Cardiac muscle cell (in vitro differentiated cells and primary cell): ENCODE measurements at regions not wholly inside any gene's neighbourhood (a gene's known extent, or its start where the extent isn't known, plus 50 kb on each side); places are given as distances from the start of the nearest gene placed in this dataset.

Experiments
- DNase-seq, 2 donors: peaks; one replicate each; pipeline versions ENCODE4 v3.0.0 to v3.0.0-alpha.2; 2010 to 2017; ENCODE audit warnings: low read depth in 1 of 2, low spot score in 1 of 2
- H3K27ac ChIP-seq: fragments of 200-600 bp; sonication (generic); 2 replicates; pipeline ENCODE4 v1.5.1; 2016
- H3K27me3 ChIP-seq: fragments of 200-600 bp; sonication (generic); 2 replicates; pipeline ENCODE4 v1.6.0; 2016; ENCODE audit warnings: control low read depth
- H3K36me3 ChIP-seq: fragments of 200-600 bp; sonication (generic); 2 replicates; pipeline ENCODE4 v1.5.1; 2016; ENCODE audit warnings: control low read depth
- H3K4me1 ChIP-seq: fragments of 200-600 bp; sonication (generic); 2 replicates; pipeline ENCODE4 v1.8.1; 2017; ENCODE audit warnings: low read depth, mild to moderate bottlenecking, mixed run types
- H3K4me3 ChIP-seq: fragments of 200-600 bp; sonication (generic); 2 replicates; pipeline ENCODE4 v1.5.1; 2016; ENCODE audit warnings: mild to moderate bottlenecking
- H3K9me3 ChIP-seq: fragments of 200-600 bp; sonication (generic); 2 replicates; pipeline ENCODE4 v1.5.1; 2017; ENCODE audit warnings: low read depth, mild to moderate bottlenecking, control low read depth
- CTCF ChIP-seq: IDR thresholded peaks from 2 replicates; pipeline ENCODE4 v1.5.1; 2012; ENCODE audit warnings: low read depth, mild to moderate bottlenecking, low read length

GRCh38 chr5:73312872-73313510 lies 135.6 kb downstream of the FOXD1 start:
- no peaks in the 10 kb centered on the region for H3K4me1 ChIP-seq
- no peak overlapping the region for H3K27ac ChIP-seq
- no peak for DNase-seq
- H3K4me3 ChIP-seq = no peak overlapping the region
- peaks cover 57% of the 10 kb centered on the region for H3K27me3 ChIP-seq
- H3K36me3 ChIP-seq = no peaks in the 10 kb centered on the region
- H3K9me3 ChIP-seq = no peaks in the 10 kb centered on the region
- no peak for TF ChIP-seq CTCF

- no peak overlapping the region for H3K4me3 ChIP-seq
- DNase-seq = peak in 1 of 2 donors; percentile 94
Measured at GRCh38 chr5:73312146-73312871, 136.3 kb downstream of the FOXD1 start.

DNA sequence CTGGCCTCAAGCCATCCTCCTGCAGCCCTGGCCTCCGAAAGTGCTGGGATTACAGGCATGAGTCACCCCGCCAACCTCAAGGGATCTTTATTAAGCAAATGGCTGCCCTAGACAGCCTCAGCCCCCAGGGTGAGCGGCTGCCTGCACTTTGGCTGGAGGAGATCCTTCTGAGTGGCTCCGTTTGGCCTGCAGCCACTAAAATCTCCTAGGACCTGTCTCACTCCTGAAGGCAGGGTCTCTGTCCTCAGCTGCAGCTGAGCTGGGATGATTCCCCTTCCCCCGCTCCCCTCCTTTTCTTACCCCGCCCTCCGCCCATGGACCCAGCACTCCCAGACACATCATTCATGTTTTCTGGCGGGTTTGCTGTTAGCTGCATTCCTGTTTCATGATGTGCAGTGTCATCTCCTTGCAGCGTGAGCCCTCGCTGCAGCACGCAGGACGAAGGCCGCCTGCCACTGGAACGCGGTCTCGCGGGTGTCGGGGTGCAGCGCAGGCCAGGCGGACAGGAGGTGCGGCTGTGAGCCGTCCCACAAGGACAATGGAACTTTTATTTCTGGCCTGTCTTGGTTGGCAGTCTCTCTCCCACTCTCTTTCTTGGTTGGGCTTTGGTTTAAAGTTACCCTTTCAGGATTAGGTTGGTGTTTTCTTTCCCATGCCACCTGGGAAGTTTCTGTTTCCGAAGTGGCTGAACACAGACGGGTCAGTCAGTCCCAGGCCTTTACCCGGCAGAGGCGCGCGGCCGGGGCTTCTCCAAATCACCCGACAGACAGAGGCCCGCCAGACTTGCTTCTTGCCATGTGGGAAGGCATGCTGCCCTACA lies 137.1 kb downstream of the FOXD1 start:
- Histone ChIP-seq H3K4me3 (no peak overlapping the region), H3K27ac (no peak overlapping the region), H3K27me3 (peaks cover 72% of the 10 kb centered on the region)

More at GRCh38 chr5:73312146-73312871, 136.3 kb downstream of the FOXD1 start:
- peak; percentile 60 for TF ChIP-seq CTCF
- no peaks in the 10 kb centered on the region for H3K4me1 ChIP-seq
- H3K9me3 ChIP-seq = no peaks in the 10 kb centered on the region
- peaks cover 64% of the 10 kb centered on the region for H3K27me3 ChIP-seq
- H3K27ac ChIP-seq = no peak overlapping the region
- H3K36me3 ChIP-seq = no peaks in the 10 kb centered on the region

DNA sequence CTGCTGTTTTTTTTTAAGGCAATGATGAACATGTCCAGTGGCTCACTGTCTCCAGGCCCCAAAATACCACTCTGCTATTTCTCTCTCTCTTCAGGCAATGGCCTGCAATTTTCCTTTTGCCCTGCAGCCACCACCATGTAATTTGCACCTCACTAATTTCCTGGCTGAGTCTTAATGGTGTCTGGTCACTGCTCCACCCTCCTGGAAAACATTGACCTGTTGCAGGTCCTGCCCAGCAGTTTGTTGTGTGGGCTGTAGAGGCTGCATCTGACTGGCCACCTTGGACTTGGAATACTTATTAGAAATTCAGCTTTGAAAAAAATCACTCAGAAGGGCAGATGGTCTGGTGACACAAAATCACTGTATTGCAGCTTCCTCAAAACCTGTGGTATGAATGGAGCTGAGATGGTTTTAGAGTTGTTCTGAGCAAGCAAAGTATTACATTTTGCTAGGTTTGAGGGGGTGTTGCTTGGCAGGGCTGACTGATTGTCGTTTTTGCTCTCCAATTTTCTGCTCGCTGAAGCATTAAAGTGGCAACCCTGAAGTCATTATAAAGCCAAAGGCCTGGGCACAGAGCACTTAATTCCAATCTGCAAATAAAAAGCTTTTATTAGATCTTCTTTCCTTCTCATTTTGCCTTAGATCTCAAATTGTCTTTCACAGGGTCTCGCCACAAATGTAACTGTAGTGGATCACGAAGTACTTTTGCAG lies 134.8 kb downstream of the TMEM174 start:
- no peak overlapping the region for H3K4me3 ChIP-seq
- no peaks in the 10 kb centered on the region for H3K9me3 ChIP-seq
- no peak overlapping the region for H3K27ac ChIP-seq
- peaks cover 87% of the 10 kb centered on the region for H3K27me3 ChIP-seq
- no peak for TF ChIP-seq CTCF
- no peaks in the 10 kb centered on the region for H3K4me1 ChIP-seq
- no peak for DNase-seq
- no peaks in the 10 kb centered on the region for H3K36me3 ChIP-seq

More for the DNA sequence above, 137.1 kb downstream of the FOXD1 start:
- no peak for TF ChIP-seq CTCF
- peak in 1 of 2 donors; percentile 82 for DNase-seq
- Histone ChIP-seq H3K9me3 (no peaks in the 10 kb centered on the region), H3K36me3 (no peaks in the 10 kb centered on the region), H3K4me1 (no peaks in the 10 kb centered on the region)

GRCh38 chr5:73306741-73307275 lies 133.8 kb downstream of the TMEM174 start:
- H3K9me3 ChIP-seq = no peaks in the 10 kb centered on the region
- H3K4me3 ChIP-seq = no peak overlapping the region
- no peak for TF ChIP-seq CTCF
- H3K4me1 ChIP-seq = no peaks in the 10 kb centered on the region
- DNase-seq = peak in 1 of 2 donors; percentile 26
- H3K27ac ChIP-seq = no peak overlapping the region
- no peaks in the 10 kb centered on the region for H3K36me3 ChIP-seq
- peaks cover 87% of the 10 kb centered on the region for H3K27me3 ChIP-seq
